ENCODE measurements at regions not wholly inside any gene's neighbourhood (a gene's known extent, or its start where the extent isn't known, plus 50 kb on each side); places are given as distances from the start of the nearest gene placed in this dataset.

GRCh38 chr7:51980313-51980712 is 663.7 kb upstream of the COBL start:
- Histone ChIP-seq H3K27me3 (ENCODE audit: low read depth) (no peaks in the 10 kb centered on the region), H3K9me3 (replicated peaks) (no peaks in the 10 kb centered on the region), H3K4me3 (no peak overlapping the region), H3K36me3 (no peaks in the 10 kb centered on the region), H3K27ac (replicated peaks) (no peak overlapping the region), H3K4me1 (no peaks in the 10 kb centered on the region)
- TF ChIP-seq, protein P1, sequence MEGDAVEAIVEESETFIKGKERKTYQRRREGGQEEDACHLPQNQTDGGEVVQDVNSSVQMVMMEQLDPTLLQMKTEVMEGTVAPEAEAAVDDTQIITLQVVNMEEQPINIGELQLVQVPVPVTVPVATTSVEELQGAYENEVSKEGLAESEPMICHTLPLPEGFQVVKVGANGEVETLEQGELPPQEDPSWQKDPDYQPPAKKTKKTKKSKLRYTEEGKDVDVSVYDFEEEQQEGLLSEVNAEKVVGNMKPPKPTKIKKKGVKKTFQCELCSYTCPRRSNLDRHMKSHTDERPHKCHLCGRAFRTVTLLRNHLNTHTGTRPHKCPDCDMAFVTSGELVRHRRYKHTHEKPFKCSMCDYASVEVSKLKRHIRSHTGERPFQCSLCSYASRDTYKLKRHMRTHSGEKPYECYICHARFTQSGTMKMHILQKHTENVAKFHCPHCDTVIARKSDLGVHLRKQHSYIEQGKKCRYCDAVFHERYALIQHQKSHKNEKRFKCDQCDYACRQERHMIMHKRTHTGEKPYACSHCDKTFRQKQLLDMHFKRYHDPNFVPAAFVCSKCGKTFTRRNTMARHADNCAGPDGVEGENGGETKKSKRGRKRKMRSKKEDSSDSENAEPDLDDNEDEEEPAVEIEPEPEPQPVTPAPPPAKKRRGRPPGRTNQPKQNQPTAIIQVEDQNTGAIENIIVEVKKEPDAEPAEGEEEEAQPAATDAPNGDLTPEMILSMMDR (IDR thresholded peaks at IDR 0.05; ENCODE audit: borderline replicate concordance), result no peak
- DNase-seq, result no peak
- intact Hi-C loops (cut with micrococcal nuclease), result no loop called here

DNA sequence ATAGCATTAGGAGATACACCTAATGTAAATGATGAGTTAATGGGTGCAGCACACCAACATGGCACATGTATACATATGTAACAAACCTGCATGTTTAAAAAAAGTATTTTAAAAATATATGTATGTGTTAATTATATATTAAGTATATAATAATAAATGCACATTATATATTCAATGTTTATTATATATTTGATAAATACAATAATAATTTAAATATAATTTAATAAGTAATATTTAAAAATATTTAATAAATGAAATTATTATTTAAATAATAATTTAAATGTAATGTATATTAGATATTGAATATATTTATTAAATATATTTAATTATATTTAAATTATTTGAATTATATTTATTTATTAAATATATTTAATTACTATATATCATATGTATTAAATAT is 661.3 kb upstream of the COBL start:
- H3K36me3 ChIP-seq, result no peaks in the 10 kb centered on the region
- H3K27ac ChIP-seq (replicated peaks), result no peak overlapping the region
- TF ChIP-seq, protein P1 (IDR thresholded peaks at IDR 0.05; ENCODE audit: borderline replicate concordance), result no peak
- no peaks in the 10 kb centered on the region for H3K27me3 ChIP-seq (ENCODE audit: low read depth)
- no peaks in the 10 kb centered on the region for H3K9me3 ChIP-seq (replicated peaks)
- H3K4me1 ChIP-seq, result no peaks in the 10 kb centered on the region
- intact Hi-C loops (cut with micrococcal nuclease), result no loop called here
- H3K4me3 ChIP-seq, result no peak overlapping the region
- no peak for DNase-seq

- Histone ChIP-seq H3K27me3 (ENCODE audit: low read depth) (no peaks in the 10 kb centered on the region), H3K36me3 (no peaks in the 10 kb centered on the region), H3K4me1 (no peaks in the 10 kb centered on the region), H3K9me3 (replicated peaks) (no peaks in the 10 kb centered on the region), H3K4me3 (no peak overlapping the region), H3K27ac (replicated peaks) (no peak overlapping the region)
- intact Hi-C loops (cut with micrococcal nuclease), result no loop called here
- no peak for DNase-seq
- TF ChIP-seq, protein P1 (IDR thresholded peaks at IDR 0.05; ENCODE audit: borderline replicate concordance), result no peak
These were observed 657.3 kb upstream of the COBL start for GRCh38 chr7:51973939-51974338.

- Histone ChIP-seq H3K27me3 (ENCODE audit: low read depth) (no peaks in the 10 kb centered on the region), H3K36me3 (no peaks in the 10 kb centered on the region), H3K9me3 (replicated peaks) (no peaks in the 10 kb centered on the region), H3K4me1 (no peaks in the 10 kb centered on the region), H3K4me3 (no peak overlapping the region), H3K27ac (replicated peaks) (no peak overlapping the region)
- no peak for DNase-seq
- intact Hi-C loops (cut with micrococcal nuclease), result no loop called here
- TF ChIP-seq, protein P1 (IDR thresholded peaks at IDR 0.05; ENCODE audit: borderline replicate concordance), result no peak
These were observed 656.5 kb upstream of the COBL start for GRCh38 chr7:51973071-51973470.

DNA sequence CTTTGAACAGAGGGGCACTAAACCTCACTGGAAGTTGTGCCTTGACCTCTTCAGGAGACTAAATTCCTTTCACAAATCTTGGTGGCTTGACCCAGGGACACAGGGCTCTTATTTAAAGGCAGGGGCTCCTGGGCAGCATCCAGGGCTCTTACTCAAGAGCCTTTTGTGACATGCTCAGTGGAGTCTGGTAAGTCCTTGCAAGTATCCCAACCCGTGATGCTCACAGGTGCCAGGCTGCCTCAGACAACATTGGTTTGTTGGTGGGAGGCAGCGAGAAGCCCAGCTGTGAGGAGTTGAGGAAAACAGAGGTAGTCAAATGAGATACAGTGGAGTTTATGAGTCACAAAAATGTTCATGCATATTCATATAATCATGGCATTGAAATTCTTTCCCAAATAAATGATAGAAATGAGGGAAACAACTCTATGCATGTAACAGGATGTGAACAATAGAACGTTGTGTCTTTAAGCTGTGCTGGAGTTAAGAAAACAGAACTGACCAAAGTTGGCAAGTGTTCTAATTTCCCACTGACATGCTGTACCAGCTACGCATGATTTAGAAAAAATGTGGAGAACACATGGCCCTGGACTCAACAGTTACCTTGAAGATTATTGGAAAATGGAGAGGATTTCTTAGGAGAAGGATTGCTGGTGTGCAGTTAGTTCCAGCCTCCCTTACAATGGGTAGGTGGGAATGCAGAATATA is 654.5 kb upstream of the COBL start:
- no peaks in the 10 kb centered on the region for H3K27me3 ChIP-seq (ENCODE audit: low read depth)
- no peaks in the 10 kb centered on the region for H3K9me3 ChIP-seq (replicated peaks)
- intact Hi-C loops (cut with micrococcal nuclease), result no loop called here
- TF ChIP-seq, protein P1 (IDR thresholded peaks at IDR 0.05; ENCODE audit: borderline replicate concordance), result no peak
- no peak overlapping the region for H3K27ac ChIP-seq (replicated peaks)
- no peaks in the 10 kb centered on the region for H3K4me1 ChIP-seq
- no peak overlapping the region for H3K4me3 ChIP-seq
- DNase-seq, result no peak
- H3K36me3 ChIP-seq, result no peaks in the 10 kb centered on the region
